ENCODE measurements at regions not wholly inside any gene's neighbourhood (a gene's known extent, or its start where the extent isn't known, plus 50 kb on each side); places are given as distances from the start of the nearest gene placed in this dataset.

DNA sequence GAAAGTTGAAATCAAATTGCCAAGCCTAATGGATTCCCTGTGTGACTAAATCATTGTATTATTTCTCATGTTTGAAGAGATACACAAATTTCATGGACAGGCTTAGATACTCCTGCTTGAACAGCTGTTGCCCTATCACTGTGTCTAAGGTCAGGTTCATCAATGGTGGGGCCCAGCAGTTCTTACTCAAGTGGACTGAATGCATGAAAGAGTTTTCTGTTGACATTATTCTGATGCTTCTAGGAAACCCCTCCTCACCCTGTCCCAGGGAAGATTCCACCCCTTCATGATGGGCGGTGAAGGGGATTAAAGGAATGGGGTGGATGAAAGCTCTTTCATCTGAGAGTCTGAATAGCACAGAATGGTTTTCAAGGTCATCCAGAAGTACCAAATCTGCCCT, 148.8 kb downstream of the INO80D start:
- TF ChIP-seq POLR2AphosphoS5 (IDR thresholded peaks at IDR 0.05; ENCODE audit: borderline replicate concordance, low read depth, low read length) (no peak), EZH2 (IDR thresholded peaks at IDR 0.05) (no peak)

All from SK-N-MC (cell line).